Caki2 (cell line): ENCODE measurements at regions not wholly inside any gene's neighbourhood (a gene's known extent, or its start where the extent isn't known, plus 50 kb on each side); places are given as distances from the start of the nearest gene placed in this dataset.

ENCODE experiments used
- DNase-seq: peaks from one replicate; pipeline ENCODE4 v3.0.0-alpha.2; 2015; ENCODE audit warnings: low read depth
- in situ Hi-C: cut with HindIII; loops from 2 replicates; pipeline ENCODE4 v1.10.0; 2016; ENCODE audit warnings: low sequenced_read_pairs, low pct_unique_long_range_greater_than_20kb, mixed read lengths

DNA sequence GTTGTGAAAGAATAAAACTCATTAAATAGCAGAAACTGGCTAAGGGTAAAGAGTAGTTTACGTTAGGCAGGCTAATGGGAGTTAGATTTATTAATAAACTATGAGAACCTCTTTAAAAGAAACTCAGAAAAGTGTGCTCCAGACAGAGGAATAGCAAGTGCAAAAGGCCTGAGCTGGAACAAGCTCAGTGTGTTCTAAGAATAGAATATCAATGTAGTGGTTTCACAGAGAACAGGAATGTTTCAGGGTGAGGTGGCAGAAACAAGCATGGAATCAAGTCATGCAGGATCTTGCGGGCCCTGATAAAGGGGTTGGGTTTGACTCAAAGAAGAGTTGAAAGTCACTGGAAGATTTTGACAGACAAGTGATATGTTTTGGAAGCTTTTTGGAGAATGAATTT is 164.0 kb upstream of the HS3ST3A1 start:
- no peak for DNase-seq
- in situ Hi-C loops: no loop called here

DNA sequence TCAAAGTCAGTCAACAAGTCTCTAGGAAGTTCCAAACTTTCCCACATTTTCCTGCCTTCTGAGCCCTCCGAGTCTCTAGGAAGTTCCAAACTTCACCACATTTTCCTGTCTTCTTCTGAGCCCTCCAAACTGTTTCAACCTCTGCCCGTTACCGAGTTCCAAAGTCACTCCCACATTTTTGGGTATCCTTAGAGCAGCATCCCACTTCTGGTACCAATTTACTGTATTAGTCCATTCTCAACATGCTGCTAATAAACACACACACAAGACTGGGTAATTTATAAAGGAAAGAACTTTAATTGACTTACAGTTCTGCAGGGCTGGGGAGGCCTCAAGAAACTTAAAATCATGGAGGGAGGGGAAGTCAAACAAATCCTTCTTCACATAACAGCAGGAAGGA is 169.0 kb upstream of the HS3ST3A1 start:
- DNase-seq: no peak
- in situ Hi-C loops: no loop called here

GRCh38 chr17:13775450-13775849 is 173.7 kb upstream of the HS3ST3A1 start:
- in situ Hi-C loops: no loop called here

GRCh38 chr17:13776027-13776551 is 174.4 kb upstream of the HS3ST3A1 start:
- in situ Hi-C loops: no loop called here
- DNase-seq: no peak

More at GRCh38 chr17:13775450-13775849, 173.7 kb upstream of the HS3ST3A1 start:
- DNase-seq: no peak

DNA sequence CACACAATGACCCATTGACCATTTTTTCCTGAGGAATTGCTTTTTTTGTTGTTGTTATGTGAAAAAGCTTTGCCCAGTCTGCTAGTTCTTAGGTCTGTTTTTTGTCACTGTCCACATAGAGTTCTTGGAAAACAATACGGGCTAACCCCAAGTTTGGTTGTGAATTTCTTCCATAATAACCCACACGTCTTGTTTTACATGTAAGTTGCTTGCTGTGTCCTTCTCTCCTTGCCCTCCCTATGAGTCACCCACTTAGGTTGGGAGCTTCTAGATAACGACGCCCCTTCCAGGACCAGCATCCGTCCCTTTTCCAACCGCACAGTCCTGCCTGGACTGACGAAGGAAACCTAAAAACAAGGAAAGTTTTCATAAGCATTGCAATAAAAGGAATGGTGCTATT is 175.3 kb upstream of the HS3ST3A1 start:
- in situ Hi-C loops: no loop called here

DNA sequence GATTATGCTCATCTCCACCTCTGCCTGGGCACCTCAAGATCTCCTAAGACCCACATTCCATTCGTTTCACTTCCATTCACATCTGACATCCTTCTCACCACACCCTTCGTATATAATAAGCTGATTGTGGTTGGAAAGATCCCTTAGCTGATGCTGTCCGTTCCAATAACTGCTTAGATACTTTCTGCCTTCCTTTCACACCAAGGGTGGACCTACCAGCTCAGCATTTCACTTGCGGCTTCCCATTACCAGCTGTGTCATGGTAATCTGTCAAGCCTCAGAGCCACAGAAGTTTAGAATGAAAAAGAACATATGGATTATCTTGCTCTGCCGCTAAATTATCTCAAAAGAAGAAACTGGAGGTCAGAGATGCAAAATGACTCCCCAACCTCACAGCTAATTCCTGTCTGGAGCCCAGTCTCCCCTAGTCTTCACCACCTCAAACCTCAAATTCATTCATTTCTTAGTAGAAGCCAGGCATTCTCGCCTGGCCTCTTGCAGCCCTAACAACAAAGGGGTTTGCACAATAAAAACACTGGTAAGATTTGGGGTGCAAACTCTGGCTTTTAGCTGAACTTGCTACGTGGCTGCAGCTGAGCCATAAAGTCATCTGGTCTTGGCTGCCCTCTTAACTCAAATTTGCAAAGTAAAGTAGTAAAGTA is 182.8 kb upstream of the HS3ST3A1 start:
- DNase-seq: no peak
- in situ Hi-C loops: no loop called here

More for the DNA sequence above, 175.3 kb upstream of the HS3ST3A1 start:
- no peak for DNase-seq

DNA sequence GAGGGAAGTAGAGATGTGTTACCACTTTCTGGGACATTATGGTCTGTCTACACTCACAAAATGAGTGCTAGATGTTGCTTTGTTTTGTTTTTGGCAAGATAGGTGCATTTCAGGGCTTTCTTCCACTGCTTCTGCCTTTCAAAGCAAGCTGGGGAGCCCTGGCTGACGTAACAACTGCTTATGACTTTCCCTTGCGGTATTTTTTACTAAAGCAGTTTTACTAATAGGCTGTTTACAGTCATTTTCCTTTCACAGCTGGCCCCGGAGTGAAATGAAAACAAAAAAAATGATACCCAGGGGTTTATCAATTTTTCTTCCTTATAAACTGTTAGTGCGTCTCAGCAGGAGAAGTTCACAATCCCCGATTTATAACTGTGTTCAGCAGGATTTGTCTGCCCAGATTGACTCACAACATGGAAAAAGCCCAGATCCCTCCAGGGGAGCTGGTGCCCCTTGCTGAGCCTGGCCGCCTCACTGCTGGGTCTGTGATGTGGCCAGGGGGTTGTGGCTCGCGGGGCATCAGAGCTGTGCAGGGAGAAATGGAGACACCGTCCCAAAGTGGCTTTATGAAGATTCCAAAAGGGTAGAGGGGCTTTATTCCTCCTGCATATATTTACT is 184.4 kb upstream of the HS3ST3A1 start:
- in situ Hi-C loops: no loop called here
- DNase-seq: no peak

GRCh38 chr17:13787636-13788035 is 185.9 kb upstream of the HS3ST3A1 start:
- in situ Hi-C loops: no loop called here
- no peak for DNase-seq

DNA sequence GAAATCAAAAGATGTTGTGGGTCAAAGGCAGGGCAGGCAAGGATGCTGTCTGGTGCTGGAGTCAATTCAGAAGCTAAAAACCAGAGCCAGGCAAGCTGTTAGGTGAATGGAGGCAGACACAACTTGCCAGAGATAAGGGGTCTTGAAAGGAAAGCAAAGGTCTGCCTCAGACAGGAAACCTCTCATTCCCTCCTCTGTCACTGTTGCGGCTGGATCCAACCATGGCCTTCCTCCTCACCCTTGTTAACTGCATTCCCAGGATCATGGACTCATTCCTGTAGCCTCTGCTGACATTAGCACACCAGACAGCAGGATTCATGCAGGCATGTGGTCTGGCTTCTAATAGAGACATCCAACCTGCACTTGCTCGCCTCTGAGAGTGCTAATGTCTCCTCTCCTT is 186.7 kb upstream of the HS3ST3A1 start:
- in situ Hi-C loops: no loop called here
- DNase-seq: no peak

GRCh38 chr17:13792314-13792713 is 190.6 kb upstream of the HS3ST3A1 start:
- in situ Hi-C loops: no loop called here
- DNase-seq: no peak

DNA sequence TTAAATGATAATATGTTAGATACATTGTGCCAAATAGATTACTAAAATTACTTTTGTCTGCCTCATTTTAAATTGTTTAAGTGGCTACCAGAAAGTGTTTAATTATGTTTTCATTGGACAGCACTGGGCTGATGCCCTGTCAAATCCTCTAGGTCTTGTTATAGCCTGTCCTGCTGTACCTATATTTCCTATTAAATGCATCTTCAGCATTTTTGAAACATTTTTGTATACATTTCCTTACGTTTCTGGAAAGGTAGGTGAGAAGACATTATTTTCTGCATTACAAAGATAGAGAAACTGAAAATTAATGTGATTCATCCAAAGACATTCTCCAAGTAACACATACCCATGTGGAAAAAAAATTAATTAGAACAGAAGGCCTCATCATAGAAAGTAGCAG is 192.2 kb upstream of the HS3ST3A1 start:
- no peak for DNase-seq
- in situ Hi-C loops: no loop called here

DNA sequence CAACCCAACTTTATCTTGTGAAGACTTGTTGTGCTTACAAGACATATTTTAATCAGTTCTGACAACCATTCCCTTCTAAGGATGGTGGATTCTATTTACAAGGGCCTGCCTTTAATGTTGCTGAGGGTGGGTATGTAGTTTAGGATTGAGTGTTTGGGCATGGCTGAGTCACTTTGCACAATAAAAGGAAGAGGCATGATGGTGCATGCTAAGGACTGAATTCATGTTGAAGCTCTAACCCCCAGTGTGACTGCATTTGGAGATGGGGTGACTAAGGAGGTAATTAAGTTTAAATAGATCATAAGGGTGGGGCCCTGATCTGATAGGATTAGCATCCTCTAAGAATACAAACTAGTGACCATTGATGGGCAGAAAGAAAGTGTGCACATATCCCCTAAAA is 196.1 kb upstream of the HS3ST3A1 start:
- in situ Hi-C loops: no loop called here
- DNase-seq: no peak

DNA sequence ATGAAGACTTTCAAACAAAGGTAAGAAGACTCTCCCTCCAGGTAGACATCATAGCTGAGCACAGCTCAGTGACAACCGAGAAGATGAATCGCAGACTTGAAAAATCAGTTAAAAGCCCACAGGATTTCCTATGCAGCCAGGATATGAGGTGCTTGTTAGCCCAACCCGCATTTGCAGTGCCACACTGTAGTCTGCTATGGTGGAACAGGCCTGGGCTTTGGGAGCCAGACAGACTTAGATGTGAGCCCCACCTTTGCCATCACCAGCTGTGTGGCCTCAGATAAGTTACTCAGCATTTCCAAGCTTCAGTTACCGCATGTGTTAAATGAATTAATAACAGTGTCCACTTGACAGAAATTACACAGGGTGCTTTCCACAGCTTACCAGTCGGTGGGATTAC is 204.4 kb upstream of the HS3ST3A1 start:
- DNase-seq: no peak
- in situ Hi-C loops: no loop called here

DNA sequence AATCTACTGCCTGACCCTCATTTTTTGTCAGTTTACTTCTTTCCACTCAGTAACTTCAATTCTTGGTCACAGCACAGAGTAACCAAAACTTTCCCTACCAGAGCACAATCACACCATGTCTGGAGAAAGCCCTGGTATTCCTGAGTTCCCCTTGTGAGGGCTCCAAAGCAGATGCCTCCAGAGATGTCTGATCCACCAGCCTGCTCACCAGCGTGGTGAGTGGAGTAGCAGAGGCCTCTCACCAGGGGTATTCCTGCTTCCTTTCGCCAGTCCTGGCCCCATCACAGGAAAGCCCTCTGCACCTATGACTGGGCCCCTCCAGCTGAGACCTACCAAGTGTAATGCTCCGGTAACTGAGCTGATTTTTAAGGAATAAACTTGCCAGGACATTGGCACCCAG is 205.4 kb upstream of the HS3ST3A1 start:
- no peak for DNase-seq
- in situ Hi-C loops: no loop called here

GRCh38 chr17:13812350-13812749 is 210.6 kb upstream of the HS3ST3A1 start:
- in situ Hi-C loops: no loop called here
- DNase-seq: no peak

- in situ Hi-C loops: no loop called here
- no peak for DNase-seq
These were observed 211.9 kb upstream of the HS3ST3A1 start for GRCh38 chr17:13813347-13814240.

DNA sequence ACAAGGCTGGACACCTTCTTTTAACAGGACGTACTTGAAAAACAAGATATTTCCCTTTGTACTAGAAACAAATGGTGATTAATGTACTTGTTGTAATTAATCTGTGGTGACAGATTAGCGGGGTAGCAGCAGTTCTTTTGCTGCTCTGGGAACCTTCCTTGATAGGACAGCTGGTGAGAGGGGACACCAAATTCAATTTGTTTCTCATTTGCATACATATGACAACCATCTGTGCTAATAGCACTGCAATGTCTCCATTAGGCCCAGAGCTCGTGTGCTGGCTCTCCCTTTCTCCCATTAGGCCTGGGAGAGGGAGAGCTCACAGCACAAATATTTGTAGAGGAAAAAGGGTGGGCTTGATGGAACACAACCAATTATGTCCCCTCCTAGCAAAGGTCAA is 221.0 kb upstream of the HS3ST3A1 start:
- in situ Hi-C loops: no loop called here
- no peak for DNase-seq

DNA sequence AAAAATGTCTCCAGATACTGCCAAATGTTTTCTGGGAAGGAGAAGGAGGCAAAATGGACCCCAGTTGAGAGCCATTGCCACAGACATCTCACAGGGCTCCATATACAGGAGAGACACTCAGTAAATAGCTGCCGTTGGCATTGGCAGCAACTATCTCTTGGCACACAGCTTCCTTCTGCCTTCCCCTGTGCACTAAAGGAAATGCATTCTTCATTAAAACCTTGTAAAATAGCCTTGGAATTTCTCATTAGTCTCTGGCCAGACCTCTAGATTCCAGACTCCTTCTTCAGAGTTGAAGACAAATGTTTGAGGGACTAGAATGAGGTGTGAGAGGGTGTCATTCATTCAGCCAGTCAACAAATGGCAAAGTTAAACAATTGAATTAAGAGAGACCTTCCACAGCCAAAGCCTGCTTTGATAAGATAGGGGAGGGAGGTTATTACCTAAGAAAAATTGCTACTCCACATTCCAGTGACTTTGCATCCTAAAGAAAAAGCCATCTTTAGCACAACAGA is 223.9 kb upstream of the HS3ST3A1 start:
- no peak for DNase-seq
- in situ Hi-C loops: no loop called here

DNA sequence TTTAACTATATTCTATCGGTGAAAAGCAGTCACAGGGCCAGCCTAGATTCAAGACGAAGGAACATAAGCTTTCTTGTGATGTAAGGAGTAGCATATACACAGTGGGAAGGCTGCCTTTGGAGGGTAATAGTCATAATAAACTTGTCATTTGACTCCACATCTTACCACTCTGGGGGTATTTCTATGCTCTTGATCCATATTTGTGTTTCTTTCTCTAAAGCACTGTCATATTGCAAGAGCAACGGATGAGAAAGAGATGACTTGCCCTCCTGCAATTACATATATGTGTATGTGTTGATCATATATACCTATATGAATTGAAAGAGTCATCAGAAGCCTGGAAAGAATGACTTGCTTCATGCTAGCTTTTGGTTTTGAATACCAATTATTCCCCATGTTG is 225.4 kb upstream of the HS3ST3A1 start:
- in situ Hi-C loops: no loop called here
- DNase-seq: no peak
